OCI-LY7 (cell line): ENCODE measurements at regions not wholly inside any gene's neighbourhood (a gene's known extent, or its start where the extent isn't known, plus 50 kb on each side); places are given as distances from the start of the nearest gene placed in this dataset.

Experiments used
- BruUV-seq: library from RNA; stranded (reverse); fragments of 400-500 nt; replicated peaks from 2 replicates; lab custom pipeline; 2021; lab: Mats Ljungman, UMichigan
- CTCF ChIA-PET: fragments of 300-600 bp; sonication (Branson Sonifier 250); formaldehyde crosslinking; loops from one replicate; lab custom pipeline; 2022; ENCODE audit warnings: antibody characterized with exemption; ENCODE audit not compliant: unreplicated experiment; lab: Charles Lee
- POLR2A ChIA-PET: fragments of 300-600 bp; sonication (Branson Sonifier 250); formaldehyde crosslinking; loops from one replicate; lab custom pipeline; 2022; ENCODE audit warnings: antibody characterized with exemption; lab: Charles Lee
- DNase-seq: peaks from one replicate; pipeline ENCODE4 v3.0.0-alpha.2; 2015; ENCODE audit warnings: low spot score
- H2AFZ ChIP-seq: fragments of 200-600 bp; sonication (generic), shearing (Covaris generic); 2 replicates; pipeline ENCODE4 v1.6.1; 2014; ENCODE audit warnings: mild to moderate bottlenecking, antibody characterized with exemption, low read length, moderate library complexity
- H3K27ac ChIP-seq: fragments of 200-600 bp; sonication (generic); 2 replicates; pipeline ENCODE4 v1.5.1; 2014; ENCODE audit warnings: mixed run types, low read depth, mild to moderate bottlenecking, moderate library complexity, low read length, inconsistent platforms; ENCODE audit not compliant: poor library complexity, severe bottlenecking
- H3K36me3 ChIP-seq: fragments of 200-600 bp; sonication (generic); 2 replicates; pipeline ENCODE4 v1.6.1; 2014; ENCODE audit warnings: mild to moderate bottlenecking, antibody characterized with exemption, low read length, moderate library complexity, mixed read lengths; ENCODE audit not compliant: insufficient read depth
- H3K4me1 ChIP-seq: fragments of 200-600 bp; sonication (generic); 2 replicates; pipeline ENCODE4 v1.5.1; 2014; ENCODE audit warnings: mild to moderate bottlenecking, low read length; ENCODE audit not compliant: insufficient read depth, poor library complexity, severe bottlenecking
- H3K4me2 ChIP-seq: fragments of 200-600 bp; sonication (generic); 2 replicates; pipeline ENCODE4 v1.6.1; 2014; ENCODE audit warnings: mild to moderate bottlenecking, low read length
- H3K4me3 ChIP-seq: fragments of 200-600 bp; sonication (generic); 2 replicates; pipeline ENCODE4 v1.5.1; 2014; ENCODE audit warnings: mild to moderate bottlenecking, low read depth, low read length; ENCODE audit not compliant: poor library complexity, severe bottlenecking
- H3K79me2 ChIP-seq: fragments of 200-600 bp; sonication (generic); 2 replicates; pipeline ENCODE4 v1.6.1; 2016; ENCODE audit warnings: low read depth, mild to moderate bottlenecking, low read length, moderate library complexity, mixed read lengths; ENCODE audit not compliant: insufficient read depth
- H3K9me2 ChIP-seq: fragments of 200-600 bp; sonication (generic); 2 replicates; pipeline ENCODE4 v1.6.1; 2016; ENCODE audit warnings: mild to moderate bottlenecking, low read length, mixed read lengths; ENCODE audit not compliant: insufficient read depth
- H3K9me3 ChIP-seq: fragments of 200-600 bp; sonication (generic); 2 replicates; pipeline ENCODE4 v1.6.1; 2014; ENCODE audit warnings: mild to moderate bottlenecking, mixed run types, low read length, mixed read lengths
- H4K20me1 ChIP-seq: fragments of 200-600 bp; sonication (generic); 2 replicates; pipeline ENCODE4 v1.6.1; 2014; ENCODE audit warnings: mild to moderate bottlenecking, antibody characterized with exemption, low read length, moderate library complexity, mixed read lengths; ENCODE audit not compliant: insufficient read depth
- CTCF ChIP-seq: fragments of 200-600 bp; sonication (generic); conservative IDR thresholded peaks from 2 replicates; pipeline ENCODE4 v1.5.1; 2014; ENCODE audit warnings: mild to moderate bottlenecking, antibody characterized with exemption, low read length, moderate library complexity, mixed read lengths
- EZH2phosphoT487 ChIP-seq: fragments of 200-600 bp; sonication (generic); IDR thresholded peaks from 2 replicates; pipeline ENCODE4 v1.6.1; 2018; ENCODE audit warnings: low read depth, borderline replicate concordance, mild to moderate bottlenecking, mixed run types, antibody characterized with exemption, low read length, moderate library complexity, mixed read lengths
- intact Hi-C: fragments of 100-400 bp; cut with micrococcal nuclease; formaldehyde crosslinking; loops from one replicate; pipeline ENCODE4 v1.10.0; 2022; ENCODE audit not compliant: unreplicated experiment

DNA sequence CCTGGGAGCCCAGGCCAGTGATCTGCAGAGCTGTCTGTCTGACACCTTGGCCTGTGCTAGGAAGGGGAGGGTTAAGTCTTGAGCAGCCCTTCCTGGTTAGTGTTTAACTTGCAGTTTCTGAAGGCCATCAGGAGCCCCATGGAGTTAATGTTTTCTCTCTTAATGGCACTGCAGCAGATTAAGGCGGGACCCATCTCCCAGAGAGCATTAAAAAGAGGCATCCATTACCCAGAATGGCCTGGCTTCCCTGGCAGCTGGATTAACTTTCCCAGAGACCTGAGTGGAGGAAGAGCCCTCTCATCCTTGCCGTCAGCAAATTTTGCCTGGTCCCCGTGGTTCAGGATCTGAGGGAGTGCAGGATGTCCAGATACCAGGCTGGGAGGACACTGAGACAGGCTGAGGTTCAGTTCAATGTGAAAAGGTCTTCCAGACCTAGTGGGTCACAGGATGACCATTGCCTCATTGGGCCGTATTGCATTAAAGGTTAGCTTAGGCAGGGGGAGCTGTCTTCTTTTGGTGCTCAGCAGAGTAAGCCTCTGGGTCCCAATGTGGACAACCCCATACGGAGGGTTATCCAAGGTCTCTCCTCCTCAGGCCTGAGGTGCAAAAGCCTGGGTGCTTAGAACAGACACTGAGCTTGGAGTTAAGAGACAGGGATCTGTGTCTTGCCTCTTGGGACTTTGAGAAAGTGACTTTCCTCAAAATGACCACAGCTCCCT is 522.6 kb downstream of the PTPRU start:
- BruUV-seq: no TSS peak
- ChIA-PET CTCF (no interaction called here), POLR2A (no interaction called here)
- Histone ChIP-seq H3K27ac (no peak overlapping the region), H3K4me2 (no peak overlapping the region), H3K9me3 (no peaks in the 10 kb centered on the region), H2AFZ (no peak overlapping the region), H3K79me2 (no peaks in the 10 kb centered on the region), H4K20me1 (no peaks in the 10 kb centered on the region), H3K36me3 (no peaks in the 10 kb centered on the region), H3K9me2 (no peaks in the 10 kb centered on the region), H3K4me3 (no peak overlapping the region), H3K4me1 (no peaks in the 10 kb centered on the region)
- 0 out of 2 replicates have a peak, but pooled peaks have one; percentile 21 for TF ChIP-seq CTCF
- TF ChIP-seq EZH2phosphoT487: no peak
- DNase-seq: no peak
- intact Hi-C loops: no loop called here

DNA sequence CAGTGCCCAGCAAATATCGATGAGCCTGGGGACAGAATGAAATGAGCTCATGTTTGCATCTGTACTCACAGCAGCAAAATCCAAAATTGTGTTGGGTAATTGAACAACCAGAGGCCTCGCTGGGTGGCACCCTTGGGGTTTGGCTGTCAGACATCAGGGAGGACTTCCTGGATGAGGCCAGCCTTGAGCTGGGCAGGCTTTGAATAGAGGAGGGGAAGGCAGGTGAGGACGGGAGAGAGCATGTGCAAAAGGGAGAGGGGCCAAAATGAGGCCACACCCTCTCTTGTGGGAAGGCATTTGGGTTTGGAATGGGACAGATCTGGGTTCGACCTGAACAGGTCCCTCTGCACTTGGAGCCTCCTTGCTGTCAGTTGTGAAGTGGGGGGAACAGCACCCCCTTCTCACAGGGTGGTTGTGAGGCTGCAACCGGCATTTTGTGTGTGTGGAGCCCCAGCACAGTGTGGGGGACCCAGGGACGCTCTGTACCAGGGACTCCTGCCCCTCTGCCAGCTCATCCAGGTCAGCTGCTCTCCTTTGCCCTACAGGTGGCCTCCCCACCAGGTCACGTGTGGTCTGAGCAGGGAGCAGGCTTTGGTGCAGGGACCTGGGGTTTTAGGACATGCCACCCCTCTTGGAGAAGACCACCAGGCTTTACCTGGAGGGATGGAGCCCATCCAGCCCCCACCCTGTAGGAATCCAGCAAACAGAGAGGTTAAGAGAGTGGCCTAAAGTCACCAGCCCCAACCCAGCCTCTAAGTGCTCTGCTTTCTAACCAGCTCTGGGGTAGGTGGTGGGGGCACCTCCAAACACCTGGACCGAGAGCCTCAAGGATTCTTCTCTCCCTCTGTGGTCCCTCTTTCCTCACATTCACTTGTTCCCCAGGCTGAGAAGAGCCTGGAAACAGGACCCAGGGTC is 521.8 kb downstream of the PTPRU start:
- no peak overlapping the region for H3K4me2 ChIP-seq
- intact Hi-C loops: no loop called here
- CTCF ChIA-PET: no interaction called here
- no peaks in the 10 kb centered on the region for H3K9me2 ChIP-seq
- TF ChIP-seq EZH2phosphoT487 (no peak), CTCF (no peak)
- no peak overlapping the region for H3K4me3 ChIP-seq
- H3K9me3 ChIP-seq: no peaks in the 10 kb centered on the region
- no peak overlapping the region for H2AFZ ChIP-seq
- no peaks in the 10 kb centered on the region for H3K4me1 ChIP-seq
- no peaks in the 10 kb centered on the region for H3K36me3 ChIP-seq
- POLR2A ChIA-PET: no interaction called here
- no peaks in the 10 kb centered on the region for H3K79me2 ChIP-seq
- no TSS peak for BruUV-seq
- H3K27ac ChIP-seq: no peak overlapping the region
- DNase-seq: no peak
- no peaks in the 10 kb centered on the region for H4K20me1 ChIP-seq
